Immature natural killer cell (primary cell): ENCODE measurements at regions not wholly inside any gene's neighbourhood (a gene's known extent, or its start where the extent isn't known, plus 50 kb on each side); places are given as distances from the start of the nearest gene placed in this dataset.
"Not testable (repeated sequence)": the region's sequence is repeated elsewhere in the genome, so short reads cannot be mapped to it uniquely, and the experiment has no call there.

Source experiments
- DNase-seq, 3 donors: peaks; one replicate each; pipeline ENCODE4 v3.0.0; 2022; ENCODE audit warnings: mixed read lengths in 1 of 3
- H3K27ac Mint-ChIP-seq, 6 donors: one replicate each; pipeline ENCODE4 v1.8.0; 2020; ENCODE audit warnings: mixed read lengths in 6 of 6, mild to moderate bottlenecking in 5 of 6, inconsistent platforms in 4 of 6, moderate library complexity in 3 of 6
- H3K27me3 Mint-ChIP-seq, 3 donors: one replicate each; pipeline ENCODE4 v1.8.0; 2020 to 2021; ENCODE audit warnings: low read depth in 3 of 3, mild to moderate bottlenecking in 3 of 3, mixed read lengths in 3 of 3, moderate library complexity in 3 of 3, inconsistent platforms in 1 of 3
- H3K36me3 Mint-ChIP-seq, 3 donors: one replicate each; pipeline ENCODE4 v1.8.0; 2020; ENCODE audit warnings: mixed read lengths in 3 of 3, inconsistent platforms in 2 of 3, mild to moderate bottlenecking in 2 of 3
- H3K4me1 Mint-ChIP-seq, 2 donors: one replicate each; pipeline ENCODE4 v1.8.0; 2020; ENCODE audit warnings: inconsistent platforms in 2 of 2, mild to moderate bottlenecking in 2 of 2, mixed read lengths in 2 of 2, moderate library complexity in 1 of 2
- H3K4me3 Mint-ChIP-seq, 5 donors: one replicate each; pipeline ENCODE4 v1.8.0; 2020; ENCODE audit warnings: mild to moderate bottlenecking in 5 of 5, mixed read lengths in 5 of 5, inconsistent platforms in 3 of 5, moderate library complexity in 3 of 5
- H3K9me3 Mint-ChIP-seq, 6 donors: one replicate each; pipeline ENCODE4 v1.8.0; 2020; ENCODE audit warnings: mild to moderate bottlenecking in 6 of 6, mixed read lengths in 6 of 6, inconsistent platforms in 4 of 6, moderate library complexity in 3 of 6

DNA sequence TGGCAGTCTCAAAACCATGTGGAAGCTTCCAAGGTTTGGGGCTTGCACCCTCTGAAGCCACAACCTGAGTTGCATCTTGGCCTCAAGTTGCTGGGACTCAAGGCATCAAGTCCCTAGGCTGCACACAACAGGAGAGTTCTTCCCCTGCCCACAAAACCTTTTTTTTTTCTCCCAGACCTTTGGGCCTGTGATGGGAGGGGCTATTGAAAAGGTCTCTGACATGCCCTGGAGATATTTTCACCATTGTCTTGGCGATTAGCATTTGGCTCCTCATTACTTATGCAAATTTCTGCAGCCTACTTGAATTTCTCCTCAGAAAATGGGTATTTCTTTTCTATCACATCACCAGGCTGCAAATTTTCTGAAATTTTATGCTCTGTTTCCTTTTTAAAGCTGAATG lies 349.5 kb upstream of the EDA2R start:
- Mint-ChIP-seq H3K4me3 (no peak overlapping the region), H3K27ac (no peak overlapping the region), H3K27me3 (peaks cover 0 to 2% (median 0%) of the 10 kb centered on the region in 3 donors), H3K9me3 (peaks cover 0 to 6% (median 0%) of the 10 kb centered on the region in 6 donors), H3K36me3 (no peaks in the 10 kb centered on the region), H3K4me1 (no peaks in the 10 kb centered on the region)
- no peak for DNase-seq

DNA sequence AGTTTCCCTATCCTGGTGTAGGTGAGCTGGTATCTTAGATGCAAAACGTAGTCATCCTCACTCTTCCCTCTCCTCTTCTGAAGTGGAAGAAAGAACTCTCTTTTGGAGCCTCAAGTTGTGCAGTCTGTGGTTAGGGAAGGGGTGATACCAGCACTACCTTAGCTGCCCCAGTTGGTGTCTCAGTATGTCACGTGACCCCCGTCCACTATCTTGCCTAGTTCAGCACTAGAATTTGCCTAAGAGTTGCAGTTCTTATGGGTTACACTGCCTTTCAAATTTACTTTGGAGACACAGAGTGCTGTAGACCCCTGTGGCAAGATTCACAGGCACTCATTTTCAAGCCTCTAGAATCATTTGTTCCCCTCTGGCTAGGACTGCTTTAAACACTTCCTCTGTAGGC lies 322.8 kb upstream of the EDA2R start:
- Mint-ChIP-seq H3K4me1 (no peaks in the 10 kb centered on the region), H3K27me3 (peaks cover 0 to 4% (median 3%) of the 10 kb centered on the region in 3 donors), H3K9me3 (peaks cover 0 to 6% (median 4%) of the 10 kb centered on the region in 6 donors), H3K4me3 (no peak overlapping the region), H3K27ac (no peak overlapping the region), H3K36me3 (no peaks in the 10 kb centered on the region)
- no peak for DNase-seq

DNA sequence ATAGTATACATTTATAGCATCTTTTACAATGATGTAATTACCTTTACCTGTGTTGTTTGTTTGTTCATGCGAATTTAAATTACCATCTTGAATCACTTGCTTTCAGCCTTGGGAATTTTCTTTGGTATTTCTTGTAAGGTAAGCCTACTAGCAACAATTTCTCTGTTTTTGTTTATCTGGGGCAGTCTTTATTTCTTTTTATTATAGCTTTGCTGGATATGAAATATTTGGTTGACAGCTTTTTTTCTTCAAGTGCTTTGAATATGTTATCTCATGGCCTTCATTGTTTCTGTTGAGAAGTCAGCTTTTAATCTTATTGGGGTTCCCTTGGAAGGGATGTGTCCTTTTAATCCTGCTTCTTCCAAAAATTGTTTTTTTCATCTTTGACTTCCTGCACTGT lies 292.8 kb upstream of the EDA2R start:
- H3K4me1 Mint-ChIP-seq: no peaks in the 10 kb centered on the region
- no peak overlapping the region for H3K4me3 Mint-ChIP-seq
- peaks cover 4 to 12% (median 7%) of the 10 kb centered on the region in 6 donors for H3K9me3 Mint-ChIP-seq
- H3K27ac Mint-ChIP-seq: no peak overlapping the region
- H3K36me3 Mint-ChIP-seq: no peaks in the 10 kb centered on the region
- no peaks in the 10 kb centered on the region for H3K27me3 Mint-ChIP-seq
- no peak for DNase-seq

DNA sequence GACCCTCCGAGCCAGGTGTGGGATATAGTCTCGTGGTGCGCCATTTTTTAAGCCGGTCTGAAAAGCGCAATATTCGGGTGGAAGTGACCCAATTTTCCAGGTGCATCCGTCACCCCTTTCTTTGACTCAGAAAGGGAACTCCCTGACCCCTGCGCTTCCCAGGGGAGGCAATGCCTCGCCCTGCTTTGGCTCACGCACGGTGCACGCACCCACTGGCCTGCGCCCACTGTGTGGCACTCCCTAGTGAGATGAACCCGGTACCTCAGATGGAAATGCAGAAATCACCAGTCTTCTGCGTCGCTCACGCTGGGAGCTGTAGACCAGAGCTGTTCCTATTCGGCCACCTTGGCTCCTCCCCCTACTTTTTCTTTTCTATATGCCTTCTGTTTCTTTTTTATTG lies 291.6 kb upstream of the EDA2R start:
- H3K27me3 Mint-ChIP-seq, H3K4me1 Mint-ChIP-seq, H3K27ac Mint-ChIP-seq, DNase-seq, H3K4me3 Mint-ChIP-seq, H3K36me3 Mint-ChIP-seq: not testable (repeated sequence)
- peaks cover 4 to 12% (median 7%) of the 10 kb centered on the region in 6 donors for H3K9me3 Mint-ChIP-seq

DNA sequence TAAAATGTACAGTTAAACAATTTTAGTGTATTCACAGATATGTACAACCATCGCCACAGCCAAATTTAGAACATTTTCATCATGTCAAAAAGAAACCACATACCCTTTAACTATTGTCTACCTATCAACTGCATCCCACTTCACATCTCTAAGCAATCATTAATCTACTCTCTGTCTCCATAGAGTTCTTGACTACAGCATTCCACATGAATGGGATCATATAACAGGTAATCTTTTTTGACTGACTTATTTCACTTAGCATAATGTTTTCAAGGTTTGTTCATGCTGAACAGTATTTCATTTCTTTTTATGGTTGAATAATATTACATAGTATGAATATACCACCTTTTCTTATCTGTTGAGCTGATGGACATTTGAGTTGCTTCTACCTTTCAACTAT lies 281.4 kb upstream of the EDA2R start:
- Mint-ChIP-seq H3K27ac (no peak overlapping the region), H3K27me3 (peaks cover 0 to 7% (median 1%) of the 10 kb centered on the region in 3 donors), H3K9me3 (peaks cover 0 to 6% (median 0%) of the 10 kb centered on the region in 6 donors), H3K4me1 (no peaks in the 10 kb centered on the region), H3K4me3 (no peak overlapping the region), H3K36me3 (no peaks in the 10 kb centered on the region)
- DNase-seq: no peak

DNA sequence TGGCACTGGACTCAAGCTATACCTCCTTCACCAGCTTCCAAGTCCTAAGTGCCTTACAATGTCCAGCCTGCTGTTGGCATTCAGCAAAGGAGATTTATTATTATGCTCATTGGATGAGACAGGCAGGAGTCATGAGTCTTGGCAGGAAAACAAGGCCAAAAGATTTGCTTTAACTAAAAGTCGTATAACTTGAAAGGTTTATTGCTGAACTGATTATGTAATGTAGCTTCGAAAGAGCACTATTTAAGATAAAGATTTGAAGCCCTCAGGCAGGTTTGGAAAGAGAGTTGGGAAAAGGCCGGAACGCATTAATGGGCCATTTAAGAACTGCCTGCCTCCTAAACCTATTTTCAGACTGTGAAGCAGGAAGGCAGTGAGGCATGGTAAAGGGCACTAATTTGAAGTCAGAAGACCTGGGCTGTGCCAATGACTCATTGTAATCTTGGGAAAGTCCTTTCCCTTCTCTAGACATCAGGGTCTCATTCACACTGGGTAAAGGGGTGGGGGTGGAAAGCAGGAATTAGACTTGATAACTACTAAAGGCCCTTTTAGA lies 280.5 kb upstream of the EDA2R start:
- Mint-ChIP-seq H3K27me3 (peaks cover 0 to 7% (median 1%) of the 10 kb centered on the region in 3 donors), H3K9me3 (peaks cover 0 to 8% (median 0%) of the 10 kb centered on the region in 6 donors), H3K36me3 (no peaks in the 10 kb centered on the region), H3K27ac (no peak overlapping the region), H3K4me3 (no peak overlapping the region), H3K4me1 (no peaks in the 10 kb centered on the region)
- DNase-seq: no peak

DNA sequence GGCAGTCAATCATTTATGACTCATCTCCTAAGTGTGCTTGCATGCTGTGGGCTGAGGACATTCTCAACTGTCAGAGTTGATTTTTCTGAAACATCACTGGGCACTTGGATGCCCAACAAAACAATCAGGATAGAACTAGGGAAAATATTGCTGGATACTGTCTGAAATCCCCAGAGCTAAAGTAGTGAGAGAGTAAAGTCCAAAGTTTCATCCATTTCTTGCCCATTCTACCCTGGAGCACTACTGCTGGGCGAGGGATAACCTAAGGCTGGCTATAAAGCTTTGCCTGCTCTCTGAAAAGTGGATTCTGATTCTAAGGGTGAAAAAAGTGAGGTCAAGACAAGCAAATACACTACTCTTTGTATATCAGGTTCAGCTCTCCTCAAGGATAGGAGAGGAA lies 279.6 kb upstream of the EDA2R start:
- peaks cover 0 to 8% (median 0%) of the 10 kb centered on the region in 6 donors for H3K9me3 Mint-ChIP-seq
- no peak overlapping the region for H3K4me3 Mint-ChIP-seq
- no peaks in the 10 kb centered on the region for H3K36me3 Mint-ChIP-seq
- no peak for DNase-seq
- no peak overlapping the region for H3K27ac Mint-ChIP-seq
- H3K4me1 Mint-ChIP-seq: no peaks in the 10 kb centered on the region
- peaks cover 0 to 5% (median 1%) of the 10 kb centered on the region in 3 donors for H3K27me3 Mint-ChIP-seq

DNA sequence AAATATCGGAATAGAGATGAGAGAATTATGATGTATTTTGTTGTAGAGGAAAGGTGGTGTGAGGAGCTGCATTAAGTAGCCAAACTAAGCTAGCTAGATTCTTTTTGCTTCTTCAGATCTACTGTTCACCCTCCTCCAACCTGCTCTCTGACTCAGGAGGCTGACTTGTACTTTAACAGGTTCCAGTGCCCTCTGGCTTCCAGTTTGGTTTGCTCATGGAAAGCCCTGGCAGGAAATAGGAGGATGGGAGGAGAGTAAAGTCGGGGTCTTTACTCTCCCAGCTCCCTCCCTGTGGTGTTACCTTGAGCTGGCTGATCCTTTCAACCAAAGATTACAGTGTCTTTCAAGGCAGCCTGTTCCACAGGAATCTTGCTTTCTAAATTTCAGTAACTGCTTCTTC lies 277.0 kb upstream of the EDA2R start:
- H3K9me3 Mint-ChIP-seq: peaks cover 0 to 8% (median 0%) of the 10 kb centered on the region in 6 donors
- no peak overlapping the region for H3K27ac Mint-ChIP-seq
- no peaks in the 10 kb centered on the region for H3K4me1 Mint-ChIP-seq
- peaks cover 0 to 14% (median 3%) of the 10 kb centered on the region in 3 donors for H3K27me3 Mint-ChIP-seq
- H3K4me3 Mint-ChIP-seq: no peak overlapping the region
- H3K36me3 Mint-ChIP-seq: no peaks in the 10 kb centered on the region
- no peak for DNase-seq

DNA sequence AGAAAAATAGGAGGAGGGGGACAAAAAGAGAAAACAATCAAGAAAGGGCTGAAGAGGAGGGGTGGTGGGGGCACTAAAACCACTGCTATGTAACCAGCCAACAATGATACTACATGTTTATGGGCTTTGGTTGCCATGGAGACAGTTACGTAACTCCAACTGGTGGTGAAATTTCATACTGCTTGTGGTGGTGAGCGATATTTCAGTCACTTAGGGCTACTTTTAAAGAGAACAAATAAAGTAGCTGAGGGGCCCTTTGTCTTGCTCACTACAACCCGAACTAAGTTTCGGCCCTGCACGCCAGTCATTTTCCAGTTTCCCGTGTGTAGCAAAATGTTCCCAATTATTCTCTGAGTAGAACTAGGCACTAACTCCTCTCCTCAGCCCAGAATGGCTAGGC lies 275.2 kb upstream of the EDA2R start:
- H3K36me3 Mint-ChIP-seq: no peaks in the 10 kb centered on the region

DNA sequence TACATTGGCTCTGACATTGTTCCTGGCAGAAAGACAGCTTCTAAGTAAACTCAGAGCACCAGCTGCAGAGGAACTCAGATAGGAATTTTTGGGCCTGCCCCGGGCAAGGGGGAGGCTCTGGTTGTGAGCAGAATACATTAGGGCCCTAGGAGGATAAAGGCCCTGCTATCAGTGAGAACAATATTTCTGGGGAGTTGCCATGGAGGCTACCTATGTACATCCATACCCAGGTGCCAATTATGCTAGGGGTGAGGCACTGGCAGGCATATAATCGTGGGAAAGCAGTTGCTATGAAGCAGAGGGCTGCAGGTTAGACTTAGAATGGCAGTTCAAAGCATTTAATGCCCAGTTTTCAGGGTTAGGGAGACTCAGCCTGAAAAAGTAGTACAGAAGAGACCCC lies 273.5 kb upstream of the EDA2R start:
- H3K4me3 Mint-ChIP-seq: no peak overlapping the region
- H3K27ac Mint-ChIP-seq: no peak overlapping the region
- no peak for DNase-seq
- H3K36me3 Mint-ChIP-seq: no peaks in the 10 kb centered on the region
- H3K9me3 Mint-ChIP-seq: peaks cover 0 to 6% (median 0%) of the 10 kb centered on the region in 6 donors
- H3K27me3 Mint-ChIP-seq: peaks cover 0 to 11% (median 3%) of the 10 kb centered on the region in 3 donors
- no peaks in the 10 kb centered on the region for H3K4me1 Mint-ChIP-seq

More for the DNA sequence above, 275.2 kb upstream of the EDA2R start:
- Mint-ChIP-seq H3K27me3 (peaks cover 0 to 17% (median 3%) of the 10 kb centered on the region in 3 donors), H3K27ac (no peak overlapping the region), H3K9me3 (peaks cover 0 to 8% (median 0%) of the 10 kb centered on the region in 6 donors), H3K4me1 (no peaks in the 10 kb centered on the region), H3K4me3 (no peak overlapping the region)
- peak in 1 of 3 donors; percentile 1 for DNase-seq

DNA sequence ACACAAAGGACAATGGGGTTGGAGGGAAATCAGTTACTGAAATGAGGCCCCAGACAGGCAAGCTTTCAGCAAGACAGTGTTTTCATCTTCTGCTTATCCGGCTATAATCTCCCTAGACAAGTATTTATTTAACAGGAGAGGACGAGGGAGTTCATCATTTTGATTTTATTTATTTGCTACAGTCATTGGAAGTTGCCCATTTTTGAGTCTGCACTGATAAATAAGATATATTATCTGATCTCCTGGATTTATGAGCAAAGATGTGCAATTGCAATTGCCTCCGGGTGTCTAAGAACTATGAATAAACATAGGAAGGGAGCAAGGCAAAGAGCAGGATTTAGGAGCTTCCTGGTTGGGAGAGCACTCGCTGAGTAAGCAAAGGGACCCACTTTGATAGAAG lies 263.2 kb upstream of the EDA2R start:
- Mint-ChIP-seq H3K27me3 (peaks cover 0 to 4% (median 3%) of the 10 kb centered on the region in 3 donors), H3K4me3 (no peak overlapping the region), H3K4me1 (no peaks in the 10 kb centered on the region), H3K36me3 (no peaks in the 10 kb centered on the region), H3K27ac (no peak overlapping the region), H3K9me3 (no peaks in the 10 kb centered on the region)
- no peak for DNase-seq

DNA sequence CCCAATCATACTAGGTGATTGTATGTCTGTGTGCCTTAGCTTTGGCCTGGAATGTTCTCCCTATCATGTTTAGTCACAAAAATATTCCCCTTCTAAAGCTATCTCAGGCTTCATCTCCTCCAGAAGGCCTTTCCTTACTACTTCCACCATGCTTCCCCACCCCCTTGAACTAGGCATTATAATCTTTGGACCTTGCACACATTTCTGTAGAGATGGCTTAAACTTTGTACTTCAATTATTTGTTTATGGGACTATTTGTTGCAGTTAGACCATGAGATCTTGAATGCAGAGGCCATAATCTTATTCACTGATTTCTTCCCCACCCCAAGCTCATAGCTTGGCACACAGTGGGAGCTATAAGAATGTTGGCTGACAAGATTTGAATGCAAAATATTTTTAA lies 262.0 kb upstream of the EDA2R start:
- Mint-ChIP-seq H3K27me3 (peaks cover 0 to 4% (median 3%) of the 10 kb centered on the region in 3 donors), H3K4me1 (no peaks in the 10 kb centered on the region), H3K9me3 (no peaks in the 10 kb centered on the region), H3K4me3 (no peak overlapping the region), H3K27ac (no peak overlapping the region), H3K36me3 (no peaks in the 10 kb centered on the region)
- DNase-seq: no peak

DNA sequence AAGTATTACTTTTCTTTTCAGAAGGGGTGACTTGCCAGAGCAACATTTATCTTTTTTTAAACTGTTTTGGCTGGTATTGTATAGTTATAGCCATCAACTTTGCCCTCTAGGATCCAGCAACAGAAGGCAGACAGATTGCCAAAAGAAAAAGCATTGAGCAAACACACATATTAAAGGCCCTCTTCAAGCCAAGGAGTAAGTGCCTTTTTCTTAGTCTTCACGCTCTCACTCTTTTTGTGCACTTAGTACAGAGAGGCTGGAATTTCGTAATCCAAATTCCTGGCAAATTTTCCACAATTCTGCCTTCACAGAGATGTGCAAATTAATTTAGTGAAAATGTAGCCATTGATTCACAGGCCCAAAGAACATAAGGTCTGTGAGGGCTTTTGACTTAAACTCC lies 253.1 kb upstream of the EDA2R start:
- H3K36me3 Mint-ChIP-seq: no peaks in the 10 kb centered on the region
- no peak overlapping the region for H3K4me3 Mint-ChIP-seq
- H3K9me3 Mint-ChIP-seq: peaks cover 0 to 2% (median 0%) of the 10 kb centered on the region in 6 donors
- no peak for DNase-seq
- no peak overlapping the region for H3K27ac Mint-ChIP-seq
- H3K4me1 Mint-ChIP-seq: no peaks in the 10 kb centered on the region
- H3K27me3 Mint-ChIP-seq: peaks cover 0 to 4% (median 2%) of the 10 kb centered on the region in 3 donors

DNA sequence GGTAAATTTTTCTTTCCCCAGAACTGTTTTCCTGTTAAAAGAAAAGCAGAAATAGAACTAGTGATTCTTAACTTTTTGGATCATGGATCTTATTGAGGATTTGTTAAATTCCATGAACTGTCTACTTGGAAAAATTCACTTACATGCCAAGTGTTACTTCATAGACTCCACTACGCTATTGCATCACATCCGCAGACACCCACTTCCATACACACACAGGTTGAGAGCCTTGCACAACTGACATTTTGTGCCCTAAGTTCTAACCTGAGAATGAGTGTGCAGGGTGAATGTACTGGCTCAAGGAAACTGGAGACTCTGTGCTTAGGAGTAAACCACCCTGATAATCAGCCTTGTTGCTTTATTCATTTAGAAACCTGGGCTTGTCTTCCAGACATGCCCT lies 250.5 kb upstream of the EDA2R start:
- H3K4me3 Mint-ChIP-seq: no peak overlapping the region

DNA sequence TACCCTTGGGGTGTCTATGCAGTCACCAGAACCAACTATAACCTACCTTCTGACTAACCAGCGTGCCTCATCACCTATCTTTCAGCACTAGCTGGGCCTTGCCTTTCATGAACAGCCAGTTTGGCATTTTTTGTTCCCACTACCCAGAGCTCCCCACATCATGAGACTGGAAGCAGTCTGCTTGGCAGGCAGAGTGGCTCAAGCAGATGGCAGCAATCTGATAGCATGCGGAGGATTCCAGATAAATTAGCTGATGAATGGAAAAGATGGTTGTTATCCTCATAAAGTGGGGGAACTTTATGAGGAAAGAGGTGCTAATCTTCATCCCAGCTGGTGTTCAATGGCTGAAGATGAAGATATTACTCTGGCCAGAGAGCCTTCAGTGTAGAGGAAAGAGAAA lies 243.2 kb upstream of the EDA2R start:
- no peak overlapping the region for H3K27ac Mint-ChIP-seq
- no peak overlapping the region for H3K4me3 Mint-ChIP-seq
- no peaks in the 10 kb centered on the region for H3K36me3 Mint-ChIP-seq
- H3K4me1 Mint-ChIP-seq: no peaks in the 10 kb centered on the region
- DNase-seq: no peak
- no peaks in the 10 kb centered on the region for H3K9me3 Mint-ChIP-seq
- peaks cover 1 to 2% (median 2%) of the 10 kb centered on the region in 3 donors for H3K27me3 Mint-ChIP-seq

More for the DNA sequence above, 250.5 kb upstream of the EDA2R start:
- H3K9me3 Mint-ChIP-seq: peaks cover 0 to 2% (median 0%) of the 10 kb centered on the region in 6 donors
- peaks cover 0 to 4% (median 0%) of the 10 kb centered on the region in 3 donors for H3K27me3 Mint-ChIP-seq
- no peak overlapping the region for H3K27ac Mint-ChIP-seq
- no peaks in the 10 kb centered on the region for H3K36me3 Mint-ChIP-seq
- H3K4me1 Mint-ChIP-seq: no peaks in the 10 kb centered on the region
- no peak for DNase-seq
